ENCODE measurements at regions not wholly inside any gene's neighbourhood (a gene's known extent, or its start where the extent isn't known, plus 50 kb on each side); places are given as distances from the start of the nearest gene placed in this dataset.

- TF ChIP-seq CTCF (IDR thresholded peaks at IDR 0.05) = no peak
- no peak for TF ChIP-seq POLR2A (IDR thresholded peaks at IDR 0.05)
Measured at GRCh38 chr1:214935258-214935657, 147.3 kb upstream of the KCNK2 start.

Measured in adrenal gland (tissue), 5 donors.